ENCODE measurements at regions not wholly inside any gene's neighbourhood (a gene's known extent, or its start where the extent isn't known, plus 50 kb on each side); places are given as distances from the start of the nearest gene placed in this dataset.

DNA sequence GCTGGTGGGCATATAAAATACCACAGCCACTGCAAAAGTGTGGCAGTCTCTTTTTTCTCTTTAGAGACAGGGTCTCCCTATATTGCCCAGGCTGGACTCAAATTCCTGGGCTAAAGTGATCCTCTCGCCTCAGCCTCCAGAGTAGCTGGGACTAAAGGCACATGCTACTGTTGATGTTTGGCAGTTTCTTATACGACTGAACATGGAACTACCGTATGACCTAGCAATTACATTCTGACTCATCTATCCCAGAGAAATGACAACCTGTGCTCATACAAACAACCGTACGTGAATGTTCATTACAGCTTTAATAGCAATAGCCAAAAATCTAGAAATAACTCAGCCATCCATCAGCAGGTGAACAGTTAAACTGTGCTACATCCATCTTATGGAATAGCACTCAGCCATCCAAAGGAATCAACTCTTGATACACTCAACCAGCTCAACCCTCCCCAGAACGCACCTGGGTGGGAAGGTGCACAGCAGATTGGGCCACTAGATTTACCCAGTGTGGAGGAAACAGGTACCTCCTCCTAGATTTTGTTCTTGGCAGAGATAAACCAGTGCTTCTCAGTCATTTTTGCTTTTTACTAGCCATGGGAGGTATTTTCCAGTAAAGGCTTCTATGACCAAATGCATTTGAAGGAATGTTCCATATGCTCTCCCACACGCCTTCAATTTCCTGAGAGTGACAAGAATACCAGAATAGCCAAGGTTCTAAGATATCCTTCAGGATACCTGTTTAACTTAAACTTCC lies 130.5 kb downstream of the MED15 start:
- no peaks in the 10 kb centered on the region for H3K4me1 Mint-ChIP-seq
- no peaks in the 10 kb centered on the region for H3K36me3 Mint-ChIP-seq
- H3K4me3 Mint-ChIP-seq, result no peak overlapping the region
- no peak overlapping the region for H3K27ac Mint-ChIP-seq
- no peak for DNase-seq (ENCODE audit: low spot score in 2 of 2)
- ATAC-seq, result peak; percentile 64
- H3K9me3 Mint-ChIP-seq, result peaks cover 3% of the 10 kb centered on the region

DNA sequence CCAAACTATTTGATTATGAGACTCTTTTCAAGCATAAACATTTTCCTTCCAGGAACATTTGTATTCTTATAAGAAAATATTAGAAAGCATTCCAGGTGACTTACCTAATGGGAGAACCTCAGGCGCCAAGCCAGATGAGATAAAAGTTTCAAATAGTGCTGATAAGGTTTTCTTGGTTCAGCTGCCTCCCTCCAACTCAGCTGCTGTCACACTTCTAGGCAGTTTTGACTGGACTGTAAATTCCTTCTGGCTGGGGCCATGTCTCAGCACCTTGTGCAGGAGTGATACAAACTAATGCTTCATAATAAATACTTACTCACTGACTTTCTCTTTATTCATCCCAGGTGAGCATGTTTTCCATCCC lies 131.1 kb downstream of the MED15 start:
- no peaks in the 10 kb centered on the region for H3K4me1 Mint-ChIP-seq
- no peak overlapping the region for H3K27ac Mint-ChIP-seq
- no peaks in the 10 kb centered on the region for H3K36me3 Mint-ChIP-seq
- H3K4me3 Mint-ChIP-seq, result no peak overlapping the region
- no peak for ATAC-seq
- H3K9me3 Mint-ChIP-seq, result peaks cover 3% of the 10 kb centered on the region
- no peak for DNase-seq (ENCODE audit: low spot score in 2 of 2)

DNA sequence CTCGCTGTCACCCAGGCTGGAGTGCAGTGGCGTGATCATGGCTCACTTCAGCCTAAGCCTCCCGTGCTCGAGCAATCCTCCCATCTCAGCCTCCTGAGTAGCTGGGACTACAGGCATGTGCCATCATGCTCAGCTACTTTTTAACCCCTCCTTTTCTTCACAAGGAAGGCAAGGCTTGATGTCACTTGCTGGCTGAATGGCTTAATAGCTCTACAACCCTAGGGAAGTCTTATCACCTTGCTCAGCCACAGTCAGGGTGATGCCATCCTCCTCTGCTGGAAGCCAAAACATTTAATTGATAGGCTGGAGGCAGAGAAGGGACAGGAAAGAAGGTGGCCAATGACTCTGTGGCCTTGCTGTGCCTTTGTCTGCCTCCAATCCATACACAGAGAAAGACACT lies 131.9 kb downstream of the MED15 start:
- no peak for ATAC-seq
- peaks cover 3% of the 10 kb centered on the region for H3K9me3 Mint-ChIP-seq
- no peaks in the 10 kb centered on the region for H3K4me1 Mint-ChIP-seq
- H3K36me3 Mint-ChIP-seq, result no peaks in the 10 kb centered on the region
- no peak overlapping the region for H3K27ac Mint-ChIP-seq
- H3K4me3 Mint-ChIP-seq, result no peak overlapping the region
- no peak for DNase-seq (ENCODE audit: low spot score in 2 of 2)

DNA sequence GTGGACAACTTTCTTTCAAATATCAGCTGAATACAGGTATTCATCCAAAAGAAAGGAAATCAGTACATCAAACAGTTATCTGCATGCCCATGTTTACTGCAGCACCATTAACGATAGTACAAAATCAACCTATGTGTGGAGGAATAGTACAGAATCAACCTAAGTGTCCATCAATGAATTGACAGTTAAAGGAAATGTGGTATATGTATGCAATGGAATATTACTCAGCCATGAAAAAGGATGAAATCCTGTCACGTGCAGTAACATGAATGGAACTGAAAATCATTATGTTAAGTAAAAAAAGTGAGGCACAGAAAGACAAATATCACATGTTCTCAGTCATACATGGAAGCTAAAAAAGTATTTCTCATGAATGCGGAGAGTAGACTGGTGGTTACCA lies 132.3 kb downstream of the MED15 start:
- peaks cover 3% of the 10 kb centered on the region for H3K9me3 Mint-ChIP-seq
- H3K27ac Mint-ChIP-seq, result no peak overlapping the region
- H3K36me3 Mint-ChIP-seq, result no peaks in the 10 kb centered on the region
- no peak for ATAC-seq
- no peak overlapping the region for H3K4me3 Mint-ChIP-seq
- no peak for DNase-seq (ENCODE audit: low spot score in 2 of 2)
- H3K4me1 Mint-ChIP-seq, result no peaks in the 10 kb centered on the region

- no peak for ATAC-seq
- Mint-ChIP-seq H3K27ac (no peak overlapping the region), H3K4me1 (no peaks in the 10 kb centered on the region), H3K9me3 (peaks cover 3% of the 10 kb centered on the region), H3K4me3 (no peak overlapping the region), H3K36me3 (no peaks in the 10 kb centered on the region)
- no peak for DNase-seq (ENCODE audit: low spot score in 2 of 2)
Observed at GRCh38 chr22:20641198-20641892, 132.6 kb upstream of the SERPIND1 start.

GRCh38 chr22:20641919-20642579 lies 131.9 kb upstream of the SERPIND1 start:
- H3K4me1 Mint-ChIP-seq, result no peaks in the 10 kb centered on the region

GRCh38 chr22:20642668-20643179 lies 131.2 kb upstream of the SERPIND1 start:
- no peaks in the 10 kb centered on the region for H3K36me3 Mint-ChIP-seq
- peaks cover 3% of the 10 kb centered on the region for H3K9me3 Mint-ChIP-seq
- H3K4me3 Mint-ChIP-seq, result no peak overlapping the region
- no peak for DNase-seq (ENCODE audit: low spot score in 2 of 2)
- H3K4me1 Mint-ChIP-seq, result no peaks in the 10 kb centered on the region
- no peak for ATAC-seq
- H3K27ac Mint-ChIP-seq, result no peak overlapping the region

More at GRCh38 chr22:20641919-20642579, 131.9 kb upstream of the SERPIND1 start:
- Mint-ChIP-seq H3K9me3 (peaks cover 3% of the 10 kb centered on the region), H3K36me3 (no peaks in the 10 kb centered on the region), H3K4me3 (no peak overlapping the region), H3K27ac (no peak overlapping the region)
- DNase-seq (ENCODE audit: low spot score in 2 of 2) (no peak), ATAC-seq (no peak)

DNA sequence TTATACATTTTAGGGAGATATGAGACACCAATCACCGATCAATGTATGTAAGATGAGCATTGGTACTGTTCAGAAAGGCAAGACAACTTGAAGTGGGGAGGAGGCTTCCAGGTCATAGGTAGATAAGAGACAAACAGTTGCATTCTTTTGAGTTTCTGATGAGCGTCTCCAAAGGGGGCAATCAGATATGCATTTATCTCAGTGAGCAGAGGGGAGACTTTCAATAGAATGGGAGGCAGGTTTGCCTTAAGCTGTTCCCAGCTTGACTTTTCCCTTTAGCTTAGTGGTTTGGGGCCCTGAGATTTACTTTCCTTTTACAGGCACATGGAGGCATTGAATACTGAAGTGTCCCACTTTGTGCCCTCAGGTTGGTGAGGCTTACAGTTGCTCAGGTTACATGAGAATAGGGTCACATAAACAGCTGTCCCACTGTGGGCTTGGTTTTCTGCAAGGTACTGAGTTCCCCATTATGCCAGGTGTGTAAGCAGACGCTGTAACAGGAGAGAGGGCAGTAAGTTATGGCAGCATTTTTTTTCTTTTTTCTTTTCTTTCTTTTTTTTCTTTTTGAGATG lies 129.8 kb upstream of the SERPIND1 start:
- no peaks in the 10 kb centered on the region for H3K36me3 Mint-ChIP-seq
- H3K4me3 Mint-ChIP-seq, result no peak overlapping the region
- H3K9me3 Mint-ChIP-seq, result peaks cover 3% of the 10 kb centered on the region
- no peak overlapping the region for H3K27ac Mint-ChIP-seq
- no peak for DNase-seq (ENCODE audit: low spot score in 2 of 2)
- no peak for ATAC-seq
- no peaks in the 10 kb centered on the region for H3K4me1 Mint-ChIP-seq

DNA sequence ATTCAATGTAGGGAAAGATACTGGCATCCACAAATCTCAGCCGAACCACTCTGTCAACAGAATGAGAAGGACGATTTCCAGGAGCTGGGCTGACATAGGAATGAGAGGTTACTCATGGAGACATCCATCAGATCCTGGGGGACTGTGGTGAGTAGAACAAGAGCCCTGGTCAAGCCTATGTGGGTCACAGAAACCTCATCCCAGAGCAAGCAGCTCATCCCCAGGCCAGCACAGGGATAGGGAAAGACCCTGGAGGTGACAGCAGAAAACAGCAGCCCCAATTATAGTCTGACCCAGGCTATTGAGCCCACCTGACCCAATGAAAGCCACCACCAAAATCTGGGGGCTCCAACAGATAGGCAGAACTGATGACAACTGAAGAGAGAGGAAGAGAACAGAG lies 128.0 kb upstream of the SERPIND1 start:
- Mint-ChIP-seq H3K27ac (no peak overlapping the region), H3K9me3 (no peaks in the 10 kb centered on the region), H3K4me3 (no peak overlapping the region), H3K36me3 (no peaks in the 10 kb centered on the region), H3K4me1 (no peaks in the 10 kb centered on the region)
- DNase-seq (ENCODE audit: low spot score in 2 of 2), result no peak
- ATAC-seq, result no peak

- H3K4me1 Mint-ChIP-seq, result no peaks in the 10 kb centered on the region
- ATAC-seq (no peak), DNase-seq (ENCODE audit: low spot score in 2 of 2) (no peak)
- no peaks in the 10 kb centered on the region for H3K9me3 Mint-ChIP-seq
- H3K4me3 Mint-ChIP-seq, result no peak overlapping the region
- H3K36me3 Mint-ChIP-seq, result no peaks in the 10 kb centered on the region
- H3K27ac Mint-ChIP-seq, result no peak overlapping the region
Observed at GRCh38 chr22:20646415-20646814, 127.5 kb upstream of the SERPIND1 start.

GRCh38 chr22:20646906-20647305 lies 127.0 kb upstream of the SERPIND1 start:
- Mint-ChIP-seq H3K4me1 (no peaks in the 10 kb centered on the region), H3K4me3 (no peak overlapping the region), H3K36me3 (no peaks in the 10 kb centered on the region), H3K27ac (no peak overlapping the region), H3K9me3 (no peaks in the 10 kb centered on the region)
- ATAC-seq (no peak), DNase-seq (ENCODE audit: low spot score in 2 of 2) (no peak)

DNA sequence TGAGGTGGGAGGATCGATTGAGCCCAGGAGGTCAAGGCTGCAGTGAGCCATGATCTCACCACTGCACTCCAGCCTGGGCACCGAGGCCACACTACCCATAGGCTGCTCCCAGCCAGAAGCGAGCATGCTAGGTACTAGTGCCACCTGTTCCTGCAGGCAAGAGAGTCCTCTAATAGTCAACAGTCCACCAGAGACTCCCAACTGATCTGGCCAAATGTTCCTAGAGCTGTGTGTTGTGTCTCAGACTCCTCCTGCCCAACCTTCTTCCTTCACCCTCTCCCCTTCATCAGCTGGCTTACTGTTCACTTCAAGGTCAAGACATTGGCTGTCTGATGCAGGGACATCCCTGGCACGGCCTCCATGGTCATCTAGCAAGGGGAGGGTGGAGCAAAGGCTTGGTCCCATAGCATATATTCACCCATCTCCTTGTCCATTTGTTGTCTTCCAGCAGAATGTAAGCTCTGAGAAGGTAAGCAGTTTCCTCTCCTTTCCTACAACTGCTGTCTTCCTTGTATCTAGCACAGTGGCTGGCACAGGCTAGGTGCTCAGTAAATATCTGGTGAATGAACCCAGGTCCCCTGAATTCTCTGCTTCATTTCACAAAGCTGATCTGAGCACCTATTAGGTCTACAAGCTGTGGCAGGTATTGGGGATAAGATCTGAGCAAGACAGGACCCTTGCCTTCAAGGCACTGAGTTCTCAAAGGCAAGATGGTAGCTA lies 126.2 kb upstream of the SERPIND1 start:
- Mint-ChIP-seq H3K4me1 (no peaks in the 10 kb centered on the region), H3K4me3 (no peak overlapping the region), H3K9me3 (no peaks in the 10 kb centered on the region), H3K27ac (no peak overlapping the region), H3K36me3 (no peaks in the 10 kb centered on the region)
- ATAC-seq (no peak), DNase-seq (ENCODE audit: low spot score in 2 of 2) (peak in 1 of 2 donors; percentile 36)

DNA sequence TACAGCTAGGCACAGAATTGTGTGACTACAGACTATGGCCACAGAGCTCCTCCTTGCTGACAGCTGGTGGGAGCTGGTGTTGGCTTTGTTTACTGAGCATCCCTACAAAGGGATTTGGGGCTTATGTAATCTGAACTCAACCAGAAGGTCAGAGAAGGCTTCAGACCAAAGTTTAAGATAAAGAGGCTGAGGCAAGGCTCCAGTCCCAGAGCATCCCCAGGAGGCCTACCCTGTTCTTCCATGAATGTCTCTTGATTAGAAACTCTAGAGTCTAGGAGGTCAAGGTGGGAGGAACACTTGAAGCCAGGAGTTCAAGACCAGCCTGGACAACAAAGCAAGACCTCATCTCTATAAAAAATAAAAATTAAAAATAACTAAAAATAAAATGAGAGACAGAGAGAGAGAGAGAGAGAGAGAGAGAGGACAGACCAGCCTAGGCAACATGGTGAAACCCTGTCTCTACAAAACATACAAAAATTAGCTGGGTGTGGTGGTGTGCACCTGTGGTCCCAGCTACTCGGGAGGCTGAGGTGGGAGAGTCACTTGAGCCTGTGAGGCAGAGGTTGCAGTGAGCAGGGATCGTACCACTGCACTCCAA lies 125.5 kb upstream of the SERPIND1 start:
- Mint-ChIP-seq H3K4me1 (no peaks in the 10 kb centered on the region), H3K27ac (no peak overlapping the region), H3K36me3 (no peaks in the 10 kb centered on the region), H3K4me3 (no peak overlapping the region), H3K9me3 (no peaks in the 10 kb centered on the region)
- ATAC-seq (no peak), DNase-seq (ENCODE audit: low spot score in 2 of 2) (no peak)

GRCh38 chr22:20650294-20651207 lies 123.4 kb upstream of the SERPIND1 start:
- H3K4me1 Mint-ChIP-seq, result no peaks in the 10 kb centered on the region
- H3K4me3 Mint-ChIP-seq, result no peak overlapping the region
- H3K36me3 Mint-ChIP-seq, result no peaks in the 10 kb centered on the region
- H3K27ac Mint-ChIP-seq, result no peak overlapping the region
- ATAC-seq (no peak), DNase-seq (ENCODE audit: low spot score in 2 of 2) (peak in 1 of 2 donors; percentile 37)
- H3K9me3 Mint-ChIP-seq, result no peaks in the 10 kb centered on the region

Data from stimulated activated effector memory CD8-positive, alpha-beta T cell treated with anti-CD3 and anti-CD28 coated beads, Interleukin-12 subunit alpha, Interleukin-12 subunit beta, amount 100 ng/mL, for 72 hours (primary cell).